Osteocyte (in vitro differentiated cells): ENCODE measurements at regions not wholly inside any gene's neighbourhood (a gene's known extent, or its start where the extent isn't known, plus 50 kb on each side); places are given as distances from the start of the nearest gene placed in this dataset.

Experiments used
- DNase-seq: peaks from one replicate; pipeline ENCODE4 v3.0.0; 2021; ENCODE audit warnings: mixed read lengths; ENCODE audit not compliant: unreplicated experiment; ENCODE audit errors: extremely low spot score
- H3K27ac Mint-ChIP-seq: one replicate; pipeline ENCODE4 v1.8.0; 2021; ENCODE audit warnings: mild to moderate bottlenecking, mixed read lengths; ENCODE audit not compliant: unreplicated experiment
- H3K27me3 Mint-ChIP-seq: one replicate; pipeline ENCODE4 v1.8.0; 2021; ENCODE audit warnings: mixed read lengths; ENCODE audit not compliant: unreplicated experiment
- H3K36me3 Mint-ChIP-seq: one replicate; pipeline ENCODE4 v1.8.0; 2021; ENCODE audit warnings: mixed read lengths; ENCODE audit not compliant: unreplicated experiment
- H3K4me1 Mint-ChIP-seq: one replicate; pipeline ENCODE4 v1.8.0; 2021; ENCODE audit warnings: mixed read lengths; ENCODE audit not compliant: unreplicated experiment
- H3K4me3 Mint-ChIP-seq: one replicate; pipeline ENCODE4 v1.8.0; 2021; ENCODE audit warnings: mild to moderate bottlenecking, moderate library complexity, mixed read lengths; ENCODE audit not compliant: unreplicated experiment
- H3K9me3 Mint-ChIP-seq: one replicate; pipeline ENCODE4 v1.8.0; 2021; ENCODE audit warnings: mixed read lengths; ENCODE audit not compliant: unreplicated experiment
- CTCF ChIP-seq: fragments of 200-600 bp; sonication (generic); IDR thresholded peaks from 2 replicates; pipeline ENCODE4 v1.5.0; 2021; ENCODE audit warnings: antibody characterized with exemption, mild to moderate bottlenecking, moderate library complexity

DNA sequence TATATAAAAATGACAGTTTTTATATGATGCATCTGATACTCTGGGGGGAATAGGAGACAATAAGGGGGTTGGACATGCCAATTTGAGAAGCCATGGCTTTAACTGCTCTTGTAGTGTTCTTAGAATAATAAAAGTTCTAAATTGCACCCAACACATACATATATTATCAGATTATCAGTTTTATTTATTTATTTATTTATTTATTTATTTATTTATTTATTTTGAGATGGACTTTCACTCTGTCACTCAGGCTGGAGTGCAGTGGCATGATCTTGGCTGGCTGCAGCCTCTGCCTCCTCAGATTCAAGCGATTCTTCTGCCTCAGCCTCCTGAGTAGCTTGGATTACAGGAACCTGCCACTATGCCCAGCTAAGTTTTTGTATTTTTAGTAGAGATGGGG lies 356.8 kb downstream of the TLL1 start:
- no peak for TF ChIP-seq CTCF
- no peak overlapping the region for H3K4me3 Mint-ChIP-seq
- H3K4me1 Mint-ChIP-seq: no peaks in the 10 kb centered on the region
- DNase-seq: no peak
- no peaks in the 10 kb centered on the region for H3K36me3 Mint-ChIP-seq
- H3K27me3 Mint-ChIP-seq: peaks cover 15% of the 10 kb centered on the region
- H3K27ac Mint-ChIP-seq: no peak overlapping the region
- H3K9me3 Mint-ChIP-seq: no peaks in the 10 kb centered on the region

DNA sequence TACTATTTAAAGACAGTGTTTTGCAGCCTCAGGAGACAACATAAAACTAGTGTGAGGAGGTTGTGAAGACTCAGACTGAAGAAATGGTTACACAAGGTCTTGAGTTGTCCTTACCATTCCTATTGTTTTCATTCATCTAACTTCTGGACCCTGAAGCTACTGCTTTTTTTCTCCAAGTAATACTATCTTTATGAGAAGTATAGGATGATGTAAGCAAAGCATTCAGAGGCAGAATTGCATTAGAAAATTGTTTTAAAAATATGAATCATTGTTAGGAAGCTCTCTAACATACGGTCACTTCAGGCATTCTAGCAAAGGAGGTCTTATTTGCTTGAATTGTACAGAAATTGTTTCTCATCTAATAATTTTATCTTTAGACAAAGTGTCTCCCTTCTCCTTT lies 357.8 kb downstream of the TLL1 start:
- no peak for TF ChIP-seq CTCF
- Mint-ChIP-seq H3K27ac (no peak overlapping the region), H3K27me3 (peaks cover 10% of the 10 kb centered on the region), H3K4me1 (no peaks in the 10 kb centered on the region), H3K9me3 (no peaks in the 10 kb centered on the region), H3K36me3 (no peaks in the 10 kb centered on the region), H3K4me3 (no peak overlapping the region)
- no peak for DNase-seq

GRCh38 chr4:166239354-166239753 lies 366.3 kb downstream of the TLL1 start:
- peaks cover 7% of the 10 kb centered on the region for H3K27me3 Mint-ChIP-seq
- no peaks in the 10 kb centered on the region for H3K4me1 Mint-ChIP-seq
- no peak for DNase-seq
- no peak overlapping the region for H3K27ac Mint-ChIP-seq
- no peaks in the 10 kb centered on the region for H3K36me3 Mint-ChIP-seq
- no peak overlapping the region for H3K4me3 Mint-ChIP-seq
- TF ChIP-seq CTCF: no peak
- peaks cover 12% of the 10 kb centered on the region for H3K9me3 Mint-ChIP-seq

GRCh38 chr4:166252487-166253402 lies 379.7 kb downstream of the TLL1 start:
- Mint-ChIP-seq H3K4me1 (no peaks in the 10 kb centered on the region), H3K27me3 (peaks cover 26% of the 10 kb centered on the region), H3K27ac (no peak overlapping the region), H3K36me3 (no peaks in the 10 kb centered on the region), H3K4me3 (no peak overlapping the region), H3K9me3 (no peaks in the 10 kb centered on the region)
- TF ChIP-seq CTCF: peak; percentile 77
- no peak for DNase-seq

DNA sequence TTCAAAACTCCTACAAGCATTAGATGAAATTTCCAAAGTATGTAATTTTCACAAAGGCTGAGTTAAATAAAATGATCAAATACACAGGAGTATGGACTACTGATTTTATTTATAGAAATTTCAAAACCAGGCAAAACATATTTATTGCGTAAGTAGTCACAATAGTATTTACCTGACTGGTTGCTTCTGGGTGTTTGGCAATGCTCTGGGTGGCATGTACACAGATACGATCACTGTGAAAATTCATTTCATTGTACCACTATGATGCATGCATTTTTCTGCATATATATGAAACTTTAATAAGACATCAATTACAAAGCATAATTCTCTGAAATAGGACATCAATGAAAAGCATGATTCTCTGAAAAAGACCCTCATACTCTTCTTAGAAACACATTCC lies 384.2 kb downstream of the TLL1 start:
- H3K36me3 Mint-ChIP-seq: no peaks in the 10 kb centered on the region
- no peak overlapping the region for H3K4me3 Mint-ChIP-seq
- H3K4me1 Mint-ChIP-seq: no peaks in the 10 kb centered on the region
- DNase-seq: no peak
- no peak overlapping the region for H3K27ac Mint-ChIP-seq
- H3K27me3 Mint-ChIP-seq: peaks cover 38% of the 10 kb centered on the region
- TF ChIP-seq CTCF: no peak
- no peaks in the 10 kb centered on the region for H3K9me3 Mint-ChIP-seq
